ENCODE measurements at regions not wholly inside any gene's neighbourhood (a gene's known extent, or its start where the extent isn't known, plus 50 kb on each side); places are given as distances from the start of the nearest gene placed in this dataset.

DNA sequence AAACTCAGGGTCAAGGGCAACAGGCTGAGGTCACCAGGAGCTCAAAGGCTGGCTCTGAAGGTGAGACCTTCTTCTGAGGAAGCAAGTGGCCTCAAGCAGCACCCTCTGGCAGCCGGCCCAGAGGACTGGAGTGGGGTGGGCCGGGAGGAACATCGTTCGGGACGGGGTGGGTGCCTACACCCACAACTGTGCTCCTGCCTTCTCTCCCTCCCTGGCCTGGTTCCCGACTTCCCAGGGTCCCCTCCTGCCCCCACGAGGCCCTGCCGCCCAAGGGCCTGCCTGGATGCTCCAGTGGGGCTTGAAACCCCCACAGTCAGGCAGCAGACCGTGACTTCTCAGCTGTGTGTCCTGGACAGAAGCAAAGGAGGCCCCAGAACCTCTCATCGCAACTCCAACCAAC is 195.7 kb downstream of the IGLL1 start:
- Histone ChIP-seq H3K9me3 (ENCODE audit: severe bottlenecking) (no peaks in the 10 kb centered on the region), H3K27ac (ENCODE audit: poor library complexity, severe bottlenecking) (no peak overlapping the region), H3K27me3 (ENCODE audit: insufficient read depth, poor library complexity, severe bottlenecking) (no peaks in the 10 kb centered on the region), H3K4me1 (ENCODE audit: insufficient read depth, poor library complexity, severe bottlenecking) (no peaks in the 10 kb centered on the region), H3K36me3 (ENCODE audit: low read depth) (no peaks in the 10 kb centered on the region), H3K4me3 (ENCODE audit: severe bottlenecking) (no peak overlapping the region)
- ATAC-seq (ENCODE audit: low read depth), result no peak
- TF ChIP-seq, protein P1, sequence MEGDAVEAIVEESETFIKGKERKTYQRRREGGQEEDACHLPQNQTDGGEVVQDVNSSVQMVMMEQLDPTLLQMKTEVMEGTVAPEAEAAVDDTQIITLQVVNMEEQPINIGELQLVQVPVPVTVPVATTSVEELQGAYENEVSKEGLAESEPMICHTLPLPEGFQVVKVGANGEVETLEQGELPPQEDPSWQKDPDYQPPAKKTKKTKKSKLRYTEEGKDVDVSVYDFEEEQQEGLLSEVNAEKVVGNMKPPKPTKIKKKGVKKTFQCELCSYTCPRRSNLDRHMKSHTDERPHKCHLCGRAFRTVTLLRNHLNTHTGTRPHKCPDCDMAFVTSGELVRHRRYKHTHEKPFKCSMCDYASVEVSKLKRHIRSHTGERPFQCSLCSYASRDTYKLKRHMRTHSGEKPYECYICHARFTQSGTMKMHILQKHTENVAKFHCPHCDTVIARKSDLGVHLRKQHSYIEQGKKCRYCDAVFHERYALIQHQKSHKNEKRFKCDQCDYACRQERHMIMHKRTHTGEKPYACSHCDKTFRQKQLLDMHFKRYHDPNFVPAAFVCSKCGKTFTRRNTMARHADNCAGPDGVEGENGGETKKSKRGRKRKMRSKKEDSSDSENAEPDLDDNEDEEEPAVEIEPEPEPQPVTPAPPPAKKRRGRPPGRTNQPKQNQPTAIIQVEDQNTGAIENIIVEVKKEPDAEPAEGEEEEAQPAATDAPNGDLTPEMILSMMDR (IDR thresholded peaks at IDR 0.05; ENCODE audit: poor library complexity, severe bottlenecking), result no peak
- no peak for DNase-seq (ENCODE audit: low spot score)

DNA sequence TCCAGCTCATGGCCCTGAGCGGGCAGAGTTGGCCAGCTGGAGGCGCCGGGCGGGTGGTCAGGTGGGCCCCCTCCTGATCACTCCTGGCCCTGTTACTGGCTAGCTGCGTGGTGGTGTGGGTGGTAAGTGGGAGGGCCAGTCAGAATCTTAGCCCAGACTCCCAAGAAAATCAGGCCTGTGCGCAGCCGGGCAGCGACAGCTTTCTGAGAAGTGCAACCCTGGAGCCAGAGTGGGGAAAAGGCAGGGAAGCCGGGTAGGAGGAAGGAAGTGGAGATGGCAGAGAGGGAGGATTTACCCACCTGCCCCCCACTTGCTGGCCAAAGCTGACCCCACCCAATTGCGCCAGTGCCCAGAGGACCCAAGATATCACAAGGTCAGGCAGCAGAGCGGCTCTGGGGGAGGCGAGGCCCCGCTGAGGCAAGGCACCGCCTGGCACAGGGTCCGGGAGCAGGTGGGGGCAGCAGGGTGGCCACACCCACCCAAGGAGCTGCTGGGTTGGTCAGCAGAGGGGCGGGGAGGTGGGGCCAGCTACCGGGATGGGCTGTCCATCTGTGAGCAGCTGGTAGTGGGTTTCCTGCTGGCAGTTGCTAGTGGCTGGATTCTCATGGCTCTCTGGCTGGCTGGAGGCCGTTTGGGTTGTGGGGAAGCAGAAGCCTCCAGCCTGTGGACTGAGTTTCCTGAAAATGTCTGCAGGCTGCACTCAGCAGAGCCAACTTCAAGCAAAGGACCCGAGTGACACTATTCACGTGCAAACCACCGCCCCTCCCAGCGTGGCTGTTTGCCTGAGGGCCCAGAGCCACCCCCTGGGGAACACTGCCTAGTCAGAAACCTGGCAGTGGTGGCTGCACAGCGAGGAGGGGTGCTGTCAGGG is 196.4 kb downstream of the IGLL1 start:
- no peaks in the 10 kb centered on the region for H3K4me1 ChIP-seq (ENCODE audit: insufficient read depth, poor library complexity, severe bottlenecking)
- H3K27me3 ChIP-seq (ENCODE audit: insufficient read depth, poor library complexity, severe bottlenecking), result no peaks in the 10 kb centered on the region
- TF ChIP-seq, protein P1 (IDR thresholded peaks at IDR 0.05; ENCODE audit: poor library complexity, severe bottlenecking), result no peak
- DNase-seq (ENCODE audit: low spot score) (no peak), ATAC-seq (ENCODE audit: low read depth) (no peak)
- H3K9me3 ChIP-seq (ENCODE audit: severe bottlenecking), result no peaks in the 10 kb centered on the region
- no peak overlapping the region for H3K27ac ChIP-seq (ENCODE audit: poor library complexity, severe bottlenecking)
- no peaks in the 10 kb centered on the region for H3K36me3 ChIP-seq (ENCODE audit: low read depth)
- H3K4me3 ChIP-seq (ENCODE audit: severe bottlenecking), result no peak overlapping the region

DNA sequence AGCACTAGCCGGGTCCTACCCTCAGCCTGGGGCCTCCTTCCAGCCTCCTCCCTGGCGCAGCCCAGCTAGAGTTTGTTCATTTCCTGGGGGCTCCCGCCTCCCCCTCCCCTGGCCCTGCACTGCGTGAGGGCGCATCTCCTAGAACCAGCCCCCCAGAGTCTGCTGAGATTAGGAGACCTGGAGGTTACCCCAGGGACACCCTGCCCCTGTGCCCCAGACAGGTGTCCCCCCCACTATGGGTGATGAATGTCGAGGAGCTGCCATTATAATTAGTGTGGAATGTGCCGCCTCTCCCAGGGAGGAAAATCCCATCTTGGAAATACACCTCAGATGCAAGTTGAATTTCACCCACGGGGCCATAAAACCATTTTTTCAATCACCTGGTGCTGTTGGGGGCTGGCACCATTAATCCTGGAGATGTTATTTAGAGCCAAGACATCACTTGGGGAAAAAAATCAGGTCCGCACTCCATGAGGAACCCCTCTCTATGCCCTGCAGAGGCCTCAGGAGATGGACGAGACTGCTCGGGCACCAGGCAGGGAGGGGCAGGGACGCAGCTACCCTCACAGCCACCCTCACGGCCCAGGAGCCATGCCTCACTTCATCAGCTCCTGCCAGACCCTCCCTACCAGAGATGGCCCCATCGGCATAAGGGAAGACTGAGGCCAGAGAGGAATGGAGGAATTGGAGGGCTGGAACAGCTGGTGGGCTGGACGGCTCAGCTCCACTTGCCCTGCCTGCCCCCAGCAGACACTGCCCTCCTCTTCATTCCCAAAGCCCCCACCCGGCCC is 197.5 kb downstream of the IGLL1 start:
- DNase-seq (ENCODE audit: low spot score) (no peak), ATAC-seq (ENCODE audit: low read depth) (no peak)
- Histone ChIP-seq H3K27me3 (ENCODE audit: insufficient read depth, poor library complexity, severe bottlenecking) (no peaks in the 10 kb centered on the region), H3K36me3 (ENCODE audit: low read depth) (no peaks in the 10 kb centered on the region), H3K4me1 (ENCODE audit: insufficient read depth, poor library complexity, severe bottlenecking) (no peaks in the 10 kb centered on the region), H3K27ac (ENCODE audit: poor library complexity, severe bottlenecking) (no peak overlapping the region), H3K4me3 (ENCODE audit: severe bottlenecking) (no peak overlapping the region), H3K9me3 (ENCODE audit: severe bottlenecking) (no peaks in the 10 kb centered on the region)
- TF ChIP-seq, protein P1 (IDR thresholded peaks at IDR 0.05; ENCODE audit: poor library complexity, severe bottlenecking), result no peak

DNA sequence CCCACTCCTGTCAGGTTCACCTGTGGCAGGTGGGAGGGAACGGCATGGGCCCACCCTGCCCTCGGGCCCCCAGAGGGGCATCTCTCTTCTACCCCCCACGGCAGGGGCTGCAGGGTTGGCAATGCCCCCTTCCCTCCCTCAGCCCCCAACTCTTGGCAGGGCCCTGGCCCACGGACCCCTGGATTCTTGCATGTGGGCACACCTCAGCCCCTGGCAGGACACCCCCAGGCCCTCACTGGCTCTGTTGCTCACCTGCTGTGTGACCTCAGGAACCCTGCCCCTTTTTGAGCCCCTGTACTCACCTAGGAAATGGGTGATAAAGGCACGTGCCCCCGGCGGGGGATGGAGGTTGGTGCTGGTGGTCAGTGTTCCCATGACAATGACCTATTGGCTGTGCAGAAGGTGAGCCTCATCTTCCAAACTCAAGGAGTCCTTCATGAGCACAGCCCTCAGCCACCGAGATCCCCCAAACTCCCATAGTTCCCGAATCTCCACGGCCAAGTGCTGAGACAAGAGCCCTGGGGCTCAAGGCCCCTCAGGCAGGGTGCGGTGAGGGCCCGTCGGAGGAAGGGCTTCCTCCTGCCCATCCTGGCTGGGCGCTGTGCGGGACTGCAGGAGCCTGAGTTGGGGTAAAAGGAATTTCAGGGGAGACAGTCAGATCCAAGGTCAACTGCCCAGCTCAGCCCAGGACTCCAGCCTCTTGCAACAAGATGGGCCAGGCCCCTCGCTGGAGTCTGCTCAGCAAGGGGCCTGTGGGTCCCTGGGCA is 198.2 kb downstream of the IGLL1 start:
- Histone ChIP-seq H3K9me3 (ENCODE audit: severe bottlenecking) (no peaks in the 10 kb centered on the region), H3K36me3 (ENCODE audit: low read depth) (no peaks in the 10 kb centered on the region), H3K4me1 (ENCODE audit: insufficient read depth, poor library complexity, severe bottlenecking) (no peaks in the 10 kb centered on the region), H3K27me3 (ENCODE audit: insufficient read depth, poor library complexity, severe bottlenecking) (no peaks in the 10 kb centered on the region), H3K4me3 (ENCODE audit: severe bottlenecking) (no peak overlapping the region), H3K27ac (ENCODE audit: poor library complexity, severe bottlenecking) (no peak overlapping the region)
- no peak for ATAC-seq (ENCODE audit: low read depth)
- DNase-seq (ENCODE audit: low spot score), result no peak
- TF ChIP-seq, protein P1 (IDR thresholded peaks at IDR 0.05; ENCODE audit: poor library complexity, severe bottlenecking), result no peak

Measured in RWPE2 (cell line).